ENCODE measurements at regions not wholly inside any gene's neighbourhood (a gene's known extent, or its start where the extent isn't known, plus 50 kb on each side); places are given as distances from the start of the nearest gene placed in this dataset.

DNA sequence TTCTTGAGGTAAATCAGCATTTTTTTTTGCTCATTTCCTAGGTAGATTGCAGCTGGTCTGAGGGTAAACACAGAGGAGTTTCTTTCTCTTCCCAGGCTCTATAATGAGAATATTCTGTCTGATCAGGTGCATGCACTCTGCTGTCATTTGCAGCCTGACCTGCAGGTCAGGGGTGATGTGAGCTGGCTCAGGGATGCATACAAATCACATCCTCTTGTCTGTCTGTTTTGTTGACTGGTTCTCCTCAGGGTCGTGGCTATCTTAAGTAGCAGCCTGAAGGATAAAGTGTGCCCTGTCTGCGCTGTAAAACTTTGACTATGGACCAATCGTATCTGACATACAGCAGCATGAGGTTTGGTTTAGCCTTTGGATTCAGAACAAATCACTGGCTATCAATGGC is 183.4 kb upstream of the POU3F2 start:
- DNase-seq = no peak

DNA sequence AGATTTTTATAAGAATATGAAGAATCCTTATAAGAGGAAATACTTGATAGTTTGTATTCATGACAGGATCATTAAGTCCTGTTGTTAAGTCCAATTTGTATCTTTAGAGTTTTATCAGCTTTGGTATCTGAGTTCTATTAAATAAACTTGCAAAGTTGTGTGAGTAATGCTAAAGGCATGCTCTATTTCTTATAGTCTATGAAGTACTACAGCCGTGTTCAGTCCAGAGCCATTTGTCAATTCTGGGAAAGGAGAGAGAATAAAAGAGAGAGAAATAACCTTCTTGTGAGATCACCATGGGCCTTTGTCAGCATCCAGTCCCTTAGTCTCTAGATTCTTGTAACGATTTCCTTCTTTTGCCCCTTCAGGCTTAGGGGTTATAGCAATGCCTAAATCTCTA is 181.2 kb upstream of the POU3F2 start:
- no peak for DNase-seq

DNA sequence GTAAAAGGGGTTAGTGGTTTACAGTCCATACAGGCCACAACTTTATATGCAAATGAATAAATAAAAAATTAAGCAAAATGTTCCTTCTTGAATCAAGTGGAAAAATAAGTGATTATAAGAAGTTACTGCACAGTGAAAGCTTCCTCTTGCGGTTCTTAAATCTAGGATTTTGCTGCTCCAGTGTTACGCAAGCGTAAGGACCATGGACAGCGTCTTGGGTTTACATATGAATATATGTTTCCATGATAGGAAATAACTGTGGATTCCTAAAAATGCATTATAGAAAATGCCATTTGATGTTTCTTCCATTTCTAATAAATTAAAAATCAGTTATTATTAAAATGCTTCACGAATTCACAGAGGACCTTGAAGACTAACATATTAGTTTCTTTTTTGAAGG is 176.6 kb upstream of the POU3F2 start:
- DNase-seq = no peak

DNA sequence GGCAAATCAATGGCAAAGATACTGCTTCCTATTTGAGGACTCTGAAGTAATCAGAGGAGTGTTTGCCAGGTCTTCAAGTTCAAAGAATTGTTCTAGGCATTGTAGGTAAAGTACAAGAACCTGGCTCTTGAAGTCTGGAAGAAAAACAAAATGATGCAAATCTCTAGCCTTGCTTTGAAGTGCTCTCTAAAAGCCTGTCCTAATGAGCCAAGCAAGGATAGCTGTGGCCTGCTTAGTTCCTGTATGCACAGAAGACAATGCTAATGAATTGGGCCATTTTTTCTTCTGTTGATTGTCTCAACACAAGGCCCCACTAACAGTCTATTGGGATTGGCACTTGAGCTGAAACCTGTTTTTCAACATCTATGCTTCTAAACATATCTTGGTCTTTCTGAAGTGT is 165.0 kb upstream of the POU3F2 start:
- DNase-seq = no peak

DNA sequence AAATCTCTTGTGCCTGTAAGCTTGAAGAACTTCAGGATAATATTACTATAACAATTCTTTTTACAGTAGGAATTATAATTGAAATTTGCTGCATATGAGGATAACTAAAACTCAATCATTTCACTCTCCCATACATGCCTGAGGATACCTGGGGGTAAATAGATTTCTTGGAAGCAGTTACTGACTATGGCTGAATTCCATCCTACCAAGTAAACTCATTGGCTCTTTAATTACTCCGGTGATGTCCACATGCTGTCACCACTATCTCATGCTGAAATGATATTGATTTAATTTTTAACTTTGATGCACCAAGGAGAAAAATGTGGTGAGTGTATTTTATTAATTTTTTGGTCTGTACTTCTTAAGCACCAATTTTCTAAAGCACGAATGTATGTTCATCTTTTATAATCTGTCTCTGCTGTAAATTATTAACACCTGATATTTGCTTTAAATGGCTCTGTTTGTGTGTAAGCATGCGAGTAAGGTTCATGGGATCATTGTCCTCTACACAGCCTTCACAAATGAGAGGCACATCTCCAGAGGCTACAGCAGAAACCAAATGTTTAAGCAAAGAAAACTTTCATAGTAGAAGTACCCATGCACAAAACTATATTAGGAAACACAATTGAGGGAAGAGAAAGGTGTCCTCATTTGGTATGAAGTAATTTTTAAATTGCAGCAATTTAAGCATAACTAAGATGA is 164.2 kb upstream of the POU3F2 start:
- DNase-seq = no peak

DNA sequence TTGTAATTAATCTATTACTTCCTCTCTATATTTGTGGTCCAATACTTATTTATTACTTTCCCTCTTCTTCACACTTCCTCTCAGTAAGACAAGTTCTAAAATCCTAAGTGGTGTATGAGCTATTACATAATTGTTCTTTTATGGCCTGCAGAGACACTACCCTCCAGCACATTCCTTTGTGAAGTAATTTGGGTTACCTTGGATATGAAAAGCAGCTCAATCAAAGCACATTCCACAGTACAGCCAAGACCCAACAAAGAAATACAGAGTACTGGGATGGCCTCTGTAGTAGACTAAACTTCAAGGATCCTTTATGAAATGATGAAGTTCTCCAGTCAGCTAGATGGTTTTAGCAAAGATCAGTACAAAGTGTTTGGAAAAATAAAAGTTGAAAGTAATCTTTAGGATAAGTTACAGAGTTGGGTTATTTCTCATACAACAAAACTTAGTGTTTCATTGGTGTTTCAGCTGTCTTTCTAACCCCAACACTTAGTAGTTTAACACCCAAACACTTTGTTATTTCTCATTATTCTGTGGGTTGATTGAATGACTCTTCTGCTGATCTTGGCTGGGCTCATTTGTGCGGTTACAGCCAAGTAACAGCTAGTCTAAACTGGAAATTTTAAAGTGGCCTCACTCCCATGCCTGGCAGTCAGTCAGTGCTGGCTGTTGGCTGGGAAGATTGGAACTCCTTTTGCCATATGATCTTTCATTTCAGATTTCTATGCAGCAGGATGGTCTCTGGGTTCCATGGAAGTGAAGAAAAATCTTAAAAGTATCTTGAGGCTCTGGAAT is 161.5 kb upstream of the POU3F2 start:
- no peak for DNase-seq

DNA sequence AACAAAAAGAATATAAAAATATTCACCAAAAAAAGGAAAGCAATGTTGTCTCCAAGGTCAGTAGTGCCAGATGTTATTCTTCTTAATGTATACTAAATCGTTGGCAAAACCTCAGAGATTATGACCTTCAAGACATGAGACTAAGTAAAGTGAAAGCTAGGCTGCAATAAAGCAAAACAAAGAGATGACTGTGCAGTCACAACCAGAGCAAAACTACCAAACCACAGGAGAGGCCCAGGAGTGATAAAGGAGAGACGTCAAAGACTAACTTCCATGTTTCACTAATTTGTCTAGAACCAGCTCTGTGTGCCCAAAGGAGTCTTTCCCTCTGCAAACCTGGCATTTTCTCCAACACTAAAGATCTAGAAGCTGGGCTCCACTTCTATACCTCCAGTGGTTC is 155.9 kb upstream of the POU3F2 start:
- DNase-seq = no peak

DNA sequence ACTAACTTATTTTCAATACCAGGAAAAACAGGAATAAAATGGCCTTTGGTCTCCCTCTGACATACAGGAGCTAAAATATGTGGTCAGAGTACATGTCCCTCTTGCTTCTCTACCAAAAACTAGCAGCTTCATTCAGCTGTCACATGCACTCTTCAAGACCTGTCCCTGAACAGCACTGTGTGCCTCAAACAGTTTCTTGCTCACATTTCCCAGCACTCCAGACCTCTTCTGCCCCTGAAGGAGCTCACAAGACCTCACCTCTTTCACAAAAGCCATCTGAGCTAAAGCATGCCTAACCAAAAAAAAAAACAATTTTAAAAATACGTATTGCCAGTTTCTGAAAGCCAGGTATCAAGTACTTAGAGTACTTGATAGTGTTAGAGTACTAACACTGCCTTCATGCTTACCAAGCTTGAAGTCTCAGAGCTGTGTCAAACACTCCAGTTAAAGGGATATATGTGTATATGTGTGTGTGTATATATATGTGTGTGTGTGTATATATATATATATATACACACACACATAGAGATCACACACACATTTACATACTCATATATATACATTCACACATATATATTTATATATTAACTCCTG is 148.3 kb upstream of the POU3F2 start:
- DNase-seq = no peak

DNA sequence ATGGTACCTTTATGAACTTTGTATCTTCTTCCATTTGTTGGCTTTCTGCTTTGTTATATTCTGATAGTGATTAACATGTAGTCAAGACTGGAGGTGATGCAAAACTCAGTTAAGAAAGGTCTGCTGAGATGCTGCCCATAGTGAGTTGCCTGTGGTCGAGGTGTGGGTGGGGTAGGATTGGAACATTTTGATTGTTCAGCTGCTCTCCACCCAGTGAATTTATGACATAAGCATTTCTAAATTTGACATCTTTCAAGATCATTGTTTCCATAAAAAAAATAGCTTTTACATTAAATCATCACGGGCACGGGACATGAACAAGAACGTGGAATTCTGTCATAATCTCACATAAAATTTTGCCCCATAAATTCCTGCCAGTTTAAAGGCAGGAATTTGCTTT is 146.6 kb upstream of the POU3F2 start:
- DNase-seq = no peak

DNA sequence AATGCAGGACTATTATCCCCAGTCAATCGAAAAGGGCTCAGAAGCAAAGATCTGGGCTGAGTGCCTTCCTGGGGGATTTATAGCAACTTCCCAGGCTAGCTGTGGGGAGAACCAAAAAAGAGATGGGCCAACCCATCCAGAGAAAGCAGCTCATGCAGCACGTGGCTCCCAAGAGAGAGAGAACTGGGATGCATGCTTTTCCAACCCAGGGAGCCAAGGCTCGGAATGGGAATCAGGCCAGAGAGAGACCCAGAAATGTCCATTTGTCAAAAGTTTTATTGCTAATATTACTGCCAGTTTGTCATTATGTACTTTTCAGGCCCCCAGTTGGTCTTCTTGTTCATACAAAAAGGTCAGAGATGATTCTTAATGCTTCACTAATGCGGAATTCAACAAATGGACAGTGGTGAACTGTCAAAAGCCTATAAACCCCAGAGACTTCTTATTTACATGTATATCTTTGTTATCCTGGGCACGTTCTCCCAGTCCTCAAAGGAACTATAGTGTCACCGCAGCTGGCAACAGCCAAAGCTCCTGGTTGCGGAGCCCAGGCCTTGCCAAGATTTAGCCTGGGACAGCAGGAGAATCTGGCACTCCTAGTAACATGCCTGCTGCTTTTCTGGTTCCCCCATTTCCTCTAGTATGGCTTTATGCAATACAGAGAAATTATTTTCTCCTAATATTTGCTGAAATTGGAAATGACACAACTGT is 139.1 kb upstream of the POU3F2 start:
- DNase-seq = no peak

DNA sequence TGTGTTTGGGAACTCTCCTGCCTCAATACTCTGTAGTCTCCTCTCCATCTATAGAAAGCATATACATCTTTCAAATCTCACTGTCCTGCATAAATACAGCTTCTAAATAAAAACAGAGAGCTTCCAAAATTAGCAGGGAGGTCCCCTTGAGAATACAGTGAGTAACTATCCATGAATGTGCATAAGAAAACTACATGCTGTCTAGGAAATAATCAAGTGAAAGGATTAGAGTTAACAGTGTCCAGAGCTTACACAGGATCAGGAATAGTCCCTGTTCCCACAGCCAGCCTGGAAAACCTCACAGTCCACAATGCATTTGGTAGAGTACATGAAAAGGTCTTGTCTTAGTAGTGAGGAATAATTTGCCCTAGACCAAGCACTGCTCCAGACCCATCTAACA is 123.0 kb upstream of the POU3F2 start:
- no peak for DNase-seq

DNA sequence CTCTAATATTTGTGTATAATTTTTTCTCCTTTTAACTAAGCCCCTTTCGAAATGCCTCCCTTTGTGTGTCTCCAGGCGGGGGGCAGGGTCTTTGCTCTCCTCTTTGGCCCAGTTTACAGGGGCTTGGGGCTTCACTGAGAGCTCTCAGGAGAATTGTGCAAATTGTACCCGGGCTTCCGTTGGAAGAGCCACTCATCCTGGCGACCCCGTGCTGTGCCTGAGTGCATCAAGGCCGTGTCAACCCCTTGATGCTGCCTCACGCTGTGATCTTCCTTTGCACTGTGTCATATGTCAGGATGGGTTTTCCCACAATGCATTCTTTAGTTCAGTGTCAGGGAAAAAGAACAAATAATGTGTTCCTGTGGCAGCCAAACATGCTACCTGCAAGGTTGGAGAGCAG is 118.0 kb upstream of the POU3F2 start:
- no peak for DNase-seq

DNA sequence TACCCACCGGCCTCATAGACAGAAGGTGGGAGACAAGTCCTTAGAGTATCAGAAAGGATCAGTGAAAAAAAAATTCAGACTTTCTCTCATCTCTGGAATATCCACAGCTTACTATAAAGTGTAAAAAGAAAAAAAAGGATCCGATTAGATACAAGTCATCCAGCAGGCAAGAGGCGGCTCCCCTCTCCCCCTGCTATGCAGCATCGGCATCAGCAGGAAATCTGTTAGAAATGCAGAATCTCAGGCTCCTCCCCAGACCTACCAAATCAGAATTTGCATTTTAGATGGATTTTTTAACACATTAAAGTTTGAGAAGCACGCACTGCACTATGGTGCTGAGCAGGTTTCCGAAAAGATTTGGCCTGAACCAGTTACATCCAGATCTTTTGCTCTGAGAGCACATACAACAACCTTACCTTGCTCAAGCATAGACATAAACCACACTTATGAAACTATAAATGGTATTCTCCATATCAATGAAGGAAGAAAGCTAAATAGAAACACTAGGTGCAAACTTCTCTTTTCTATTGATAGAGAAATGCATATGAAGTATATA is 117.0 kb upstream of the POU3F2 start:
- DNase-seq = no peak

DNA sequence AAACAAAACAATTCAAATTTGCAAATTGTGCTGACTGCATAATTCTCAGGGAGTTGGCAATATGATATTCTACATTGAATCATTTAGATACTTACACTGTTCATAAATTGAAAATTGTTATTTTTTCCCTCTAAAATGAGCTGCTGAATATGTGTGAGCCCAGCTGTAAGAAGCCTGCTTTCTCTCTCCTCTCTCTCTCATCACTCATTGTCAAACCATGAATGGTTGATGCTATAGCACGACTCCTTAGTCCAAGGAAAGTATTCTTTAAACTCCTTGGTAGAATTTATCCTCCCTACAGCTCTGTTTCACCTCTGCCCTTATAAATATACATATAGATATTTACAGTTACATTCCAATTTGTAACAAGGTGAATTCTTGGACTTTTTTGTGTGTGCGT is 116.4 kb upstream of the POU3F2 start:
- no peak for DNase-seq

DNA sequence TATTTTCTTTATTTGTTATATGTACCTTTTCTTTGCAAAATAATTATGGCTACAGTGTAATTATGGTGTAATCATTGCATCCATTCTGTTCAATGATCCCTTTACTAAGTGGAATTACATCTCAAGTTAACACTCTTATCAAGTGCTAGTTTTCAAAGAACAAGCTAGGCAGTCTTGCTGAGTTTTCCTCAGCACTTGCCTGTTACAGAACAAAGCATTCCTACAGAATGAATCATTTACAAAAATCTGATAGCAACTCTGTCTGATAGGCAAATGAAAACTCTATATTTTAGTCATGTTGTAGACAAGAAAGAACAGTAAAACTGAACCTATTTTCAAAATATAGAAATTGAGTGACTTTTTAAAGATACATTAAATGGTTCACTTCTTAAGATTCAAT is 109.8 kb upstream of the POU3F2 start:
- DNase-seq = no peak

DNA sequence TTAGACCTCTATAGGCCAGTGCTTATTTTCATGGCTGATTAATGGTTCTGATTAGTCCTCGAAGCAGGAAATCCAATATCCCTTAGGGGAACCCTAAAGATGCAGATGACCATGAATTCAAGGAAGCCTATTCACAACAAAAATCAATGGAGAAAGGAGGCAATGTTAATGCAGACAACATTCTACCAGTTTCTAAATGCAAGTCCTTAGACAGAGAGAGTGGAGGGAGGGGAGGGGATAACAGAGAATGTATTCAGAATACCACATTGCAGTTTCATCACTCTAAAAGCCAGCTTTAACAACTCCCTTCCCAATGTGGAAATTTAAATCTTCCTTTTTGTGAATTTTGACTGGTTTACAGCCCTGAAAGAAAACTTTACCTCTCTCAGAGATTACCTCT is 87.1 kb upstream of the POU3F2 start:
- no peak for DNase-seq

DNA sequence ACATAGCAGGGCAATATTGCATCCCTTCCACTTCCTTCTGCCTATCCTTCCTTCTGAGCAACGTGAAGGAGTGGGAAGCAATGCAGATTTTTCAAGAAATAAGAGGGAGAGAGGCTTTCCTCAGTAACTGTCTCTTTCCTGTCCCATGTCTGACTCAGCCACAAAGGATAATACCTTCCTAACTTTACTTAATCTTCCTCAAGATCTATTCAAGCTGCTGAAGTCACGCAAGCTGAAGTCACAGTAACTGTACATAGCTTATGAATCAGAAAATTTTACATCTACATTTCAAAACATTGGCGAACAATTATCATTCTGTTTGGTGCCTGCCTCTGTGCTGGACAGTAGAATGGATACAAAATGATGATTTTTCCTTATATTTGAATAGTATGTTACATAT is 86.4 kb upstream of the POU3F2 start:
- DNase-seq = no peak

DNA sequence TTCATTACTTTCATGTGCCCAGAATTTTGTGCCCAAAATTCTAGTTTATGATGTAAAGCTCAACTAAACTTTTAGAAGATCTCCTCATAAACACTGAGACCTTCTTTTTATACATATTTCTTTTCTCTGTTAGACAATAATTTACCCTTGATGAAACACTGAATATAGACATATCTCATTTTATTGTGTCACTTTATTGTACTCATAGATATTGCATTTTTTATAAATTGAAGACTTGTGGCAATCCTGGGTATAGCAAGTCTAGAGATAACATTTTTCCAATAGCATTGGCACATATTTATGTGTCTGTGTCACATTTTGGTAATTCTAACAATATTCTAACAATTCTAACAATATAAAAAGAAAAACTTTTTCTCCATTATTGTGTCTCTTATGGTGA is 74.9 kb upstream of the POU3F2 start:
- no peak for DNase-seq

DNA sequence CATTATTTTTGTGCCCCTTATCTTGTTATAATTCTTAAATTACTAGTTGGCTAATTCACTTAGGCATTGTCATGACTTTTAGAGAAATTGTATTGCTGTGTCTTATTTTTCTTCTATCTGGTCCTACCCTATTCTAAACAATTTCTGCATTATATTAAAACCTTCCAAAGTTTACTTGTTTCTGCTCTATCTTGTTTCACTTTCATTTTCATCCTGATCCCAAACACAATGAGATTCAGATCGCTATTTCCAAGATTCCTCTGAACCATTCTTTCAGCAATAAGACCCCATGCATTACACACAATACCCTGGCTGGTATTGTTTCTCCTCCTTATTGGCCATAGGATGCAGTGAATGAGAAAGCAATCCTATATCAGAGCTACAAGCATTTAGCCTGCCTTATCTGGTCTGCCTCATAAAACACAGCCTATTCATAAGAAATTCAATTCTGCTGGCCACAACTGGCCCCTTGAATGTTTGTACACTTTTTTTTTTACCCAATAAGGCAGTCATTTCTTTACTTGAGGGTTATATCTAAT is 69.9 kb upstream of the POU3F2 start:
- no peak for DNase-seq

DNA sequence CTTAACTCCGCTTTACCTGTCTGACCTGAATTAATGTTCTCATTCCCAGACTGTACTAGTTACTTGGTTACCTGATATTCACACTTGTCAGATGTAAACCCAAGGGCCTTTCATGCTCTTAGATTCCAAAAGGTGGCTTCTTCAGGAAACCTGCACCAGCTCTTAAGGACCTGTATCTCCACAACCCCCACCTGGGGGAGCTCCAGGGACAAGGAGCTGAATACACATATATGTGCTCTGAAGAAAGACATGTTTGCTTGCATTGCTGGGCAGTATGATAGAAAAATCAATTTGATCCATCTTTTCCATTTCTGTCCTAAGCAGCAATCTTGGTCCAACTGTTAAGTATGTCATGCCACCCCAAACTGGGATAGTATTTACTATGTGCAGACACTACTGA is 64.8 kb upstream of the POU3F2 start:
- DNase-seq = peak; percentile 23 to 33

DNA sequence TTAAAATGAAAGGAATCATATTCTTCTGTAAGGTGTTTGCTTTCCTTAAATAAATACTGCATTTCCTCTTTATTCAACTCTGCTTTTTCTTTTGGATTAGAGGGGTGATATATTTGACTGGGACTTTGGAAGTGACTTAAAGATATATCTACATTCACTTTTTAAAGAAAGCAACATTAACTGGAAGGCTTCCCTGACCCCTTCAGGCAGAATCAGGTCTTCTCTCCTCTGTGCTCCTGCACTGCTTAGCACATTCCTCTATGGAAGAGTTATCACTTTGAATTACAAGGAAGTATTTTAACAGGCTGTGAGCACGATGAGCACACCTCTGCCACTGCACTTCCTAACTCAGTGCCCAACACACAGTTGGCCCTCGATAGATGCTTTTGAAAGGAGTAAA is 59.2 kb upstream of the POU3F2 start:
- DNase-seq = no peak

DNA sequence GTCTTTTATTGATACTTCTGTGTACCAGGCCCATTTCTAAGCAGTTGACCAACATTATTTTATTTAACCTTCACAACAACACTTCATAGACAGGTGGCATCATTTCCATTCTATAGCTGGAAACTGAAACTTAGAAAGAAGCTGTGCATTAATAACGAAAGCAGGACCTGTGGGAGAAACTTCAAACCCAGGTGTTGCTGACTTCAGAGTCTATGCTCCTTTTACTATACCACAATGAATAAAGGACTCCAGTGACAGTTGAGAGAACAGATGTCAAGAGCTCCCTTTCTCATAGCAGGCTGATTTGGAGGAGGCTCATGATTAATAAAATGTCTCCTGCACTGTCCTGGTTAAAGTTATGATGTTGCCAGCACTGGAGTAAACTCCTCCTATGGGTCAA is 56.6 kb upstream of the POU3F2 start:
- DNase-seq = no peak

DNA sequence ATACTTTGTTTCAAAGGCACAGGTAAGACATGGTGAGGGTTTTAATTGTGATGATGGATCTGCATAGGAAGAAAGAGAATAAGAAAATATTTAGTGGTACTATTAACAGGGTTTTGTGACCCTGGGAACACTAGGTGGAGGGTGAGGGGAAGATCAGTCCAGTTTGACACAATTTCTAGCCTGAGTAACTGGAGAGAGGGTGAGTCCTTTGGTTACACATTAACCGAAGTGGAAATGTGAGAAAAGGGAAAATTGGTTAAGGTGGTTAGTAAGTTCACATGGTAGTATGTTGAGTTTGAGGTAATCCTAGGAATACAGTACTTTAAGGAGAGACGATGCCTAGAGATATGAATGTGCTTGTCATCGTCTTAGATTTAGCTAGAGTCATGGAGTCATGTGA is 54.8 kb upstream of the POU3F2 start:
- no peak for DNase-seq
